Glutamatergic neuron (in vitro differentiated cells): ENCODE measurements at regions not wholly inside any gene's neighbourhood (a gene's known extent, or its start where the extent isn't known, plus 50 kb on each side); places are given as distances from the start of the nearest gene placed in this dataset.

ENCODE experiments used
- DNase-seq: peaks from one replicate; pipeline ENCODE4 v3.0.0; 2022
- H3K27ac Mint-ChIP-seq: one replicate; pipeline ENCODE4 v1.8.0; 2020; ENCODE audit warnings: mild to moderate bottlenecking, mixed read lengths, inconsistent platforms; ENCODE audit not compliant: unreplicated experiment
- H3K27me3 Mint-ChIP-seq: one replicate; pipeline ENCODE4 v1.8.0; 2020; ENCODE audit warnings: mild to moderate bottlenecking, moderate library complexity, mixed read lengths, inconsistent platforms; ENCODE audit not compliant: unreplicated experiment
- H3K36me3 Mint-ChIP-seq: one replicate; pipeline ENCODE4 v1.8.0; 2020; ENCODE audit warnings: mild to moderate bottlenecking, mixed read lengths, inconsistent platforms; ENCODE audit not compliant: unreplicated experiment
- H3K4me1 Mint-ChIP-seq: one replicate; pipeline ENCODE4 v1.8.0; 2020; ENCODE audit warnings: mild to moderate bottlenecking, low read depth, mixed read lengths, inconsistent platforms; ENCODE audit not compliant: unreplicated experiment
- H3K4me3 Mint-ChIP-seq: one replicate; pipeline ENCODE4 v1.8.0; 2020; ENCODE audit warnings: mild to moderate bottlenecking, mixed read lengths, inconsistent platforms; ENCODE audit not compliant: unreplicated experiment
- H3K9me3 Mint-ChIP-seq: one replicate; pipeline ENCODE4 v1.8.0; 2020; ENCODE audit warnings: mild to moderate bottlenecking, moderate library complexity, mixed read lengths, inconsistent platforms; ENCODE audit not compliant: unreplicated experiment
- TF ChIP-seq, protein P1 (sequence below): fragments of 200-600 bp; sonication (generic); IDR thresholded peaks from one replicate; pipeline ENCODE4 v1.5.0; 2021; ENCODE audit not compliant: partially characterized antibody, unreplicated experiment

DNA sequence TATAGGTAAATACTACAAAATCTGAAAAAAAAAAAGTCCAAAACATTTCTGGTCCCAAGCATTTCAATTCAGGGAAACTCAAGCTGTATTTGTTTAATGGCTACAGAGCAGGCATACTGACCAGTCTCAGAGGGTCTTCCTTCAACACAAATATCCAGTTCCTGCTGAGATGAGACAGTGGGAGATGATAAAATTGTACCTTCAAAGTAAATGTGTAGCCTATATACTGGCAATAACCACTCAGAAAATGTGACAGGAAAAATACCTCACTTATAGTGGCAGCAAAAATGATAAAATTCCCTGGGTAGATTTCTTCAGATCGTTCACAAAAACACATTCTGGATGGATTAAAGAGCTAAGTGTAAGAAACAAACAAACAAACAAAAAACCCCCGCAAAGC is 102.0 kb upstream of the FUT8 start:
- H3K27ac Mint-ChIP-seq, result no peak overlapping the region

DNA sequence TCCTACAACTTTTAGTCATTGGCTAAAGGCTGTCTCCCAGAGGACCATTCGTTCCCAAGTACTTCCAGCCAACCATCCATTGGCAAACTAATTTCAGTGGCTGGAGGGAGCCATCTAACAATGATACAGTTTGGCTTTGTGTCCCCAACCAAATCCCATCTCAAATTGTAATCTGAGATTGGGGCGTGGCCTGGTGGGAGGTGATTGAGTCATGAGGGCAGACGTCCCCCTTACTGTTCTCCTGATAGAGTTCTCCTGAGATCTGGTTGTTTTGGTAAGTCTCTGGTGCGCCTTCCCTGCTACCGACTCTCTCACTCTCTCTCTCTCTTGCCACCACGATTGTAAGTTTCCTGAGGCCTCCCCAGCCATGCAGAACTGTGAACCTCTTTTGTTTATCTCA is 99.7 kb upstream of the FUT8 start:
- Mint-ChIP-seq H3K4me1 (no peaks in the 10 kb centered on the region), H3K27ac (no peak overlapping the region), H3K9me3 (no peaks in the 10 kb centered on the region), H3K36me3 (peaks cover 4% of the 10 kb centered on the region), H3K4me3 (no peak overlapping the region), H3K27me3 (peaks cover 3% of the 10 kb centered on the region)
- no peak for DNase-seq
- TF ChIP-seq, protein P1, sequence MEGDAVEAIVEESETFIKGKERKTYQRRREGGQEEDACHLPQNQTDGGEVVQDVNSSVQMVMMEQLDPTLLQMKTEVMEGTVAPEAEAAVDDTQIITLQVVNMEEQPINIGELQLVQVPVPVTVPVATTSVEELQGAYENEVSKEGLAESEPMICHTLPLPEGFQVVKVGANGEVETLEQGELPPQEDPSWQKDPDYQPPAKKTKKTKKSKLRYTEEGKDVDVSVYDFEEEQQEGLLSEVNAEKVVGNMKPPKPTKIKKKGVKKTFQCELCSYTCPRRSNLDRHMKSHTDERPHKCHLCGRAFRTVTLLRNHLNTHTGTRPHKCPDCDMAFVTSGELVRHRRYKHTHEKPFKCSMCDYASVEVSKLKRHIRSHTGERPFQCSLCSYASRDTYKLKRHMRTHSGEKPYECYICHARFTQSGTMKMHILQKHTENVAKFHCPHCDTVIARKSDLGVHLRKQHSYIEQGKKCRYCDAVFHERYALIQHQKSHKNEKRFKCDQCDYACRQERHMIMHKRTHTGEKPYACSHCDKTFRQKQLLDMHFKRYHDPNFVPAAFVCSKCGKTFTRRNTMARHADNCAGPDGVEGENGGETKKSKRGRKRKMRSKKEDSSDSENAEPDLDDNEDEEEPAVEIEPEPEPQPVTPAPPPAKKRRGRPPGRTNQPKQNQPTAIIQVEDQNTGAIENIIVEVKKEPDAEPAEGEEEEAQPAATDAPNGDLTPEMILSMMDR, result no peak

More for the DNA sequence above, 102.0 kb upstream of the FUT8 start:
- H3K36me3 Mint-ChIP-seq, result no peaks in the 10 kb centered on the region
- DNase-seq, result no peak
- no peak overlapping the region for H3K4me3 Mint-ChIP-seq
- no peaks in the 10 kb centered on the region for H3K4me1 Mint-ChIP-seq
- no peaks in the 10 kb centered on the region for H3K9me3 Mint-ChIP-seq
- no peaks in the 10 kb centered on the region for H3K27me3 Mint-ChIP-seq
- TF ChIP-seq, protein P1, result no peak

DNA sequence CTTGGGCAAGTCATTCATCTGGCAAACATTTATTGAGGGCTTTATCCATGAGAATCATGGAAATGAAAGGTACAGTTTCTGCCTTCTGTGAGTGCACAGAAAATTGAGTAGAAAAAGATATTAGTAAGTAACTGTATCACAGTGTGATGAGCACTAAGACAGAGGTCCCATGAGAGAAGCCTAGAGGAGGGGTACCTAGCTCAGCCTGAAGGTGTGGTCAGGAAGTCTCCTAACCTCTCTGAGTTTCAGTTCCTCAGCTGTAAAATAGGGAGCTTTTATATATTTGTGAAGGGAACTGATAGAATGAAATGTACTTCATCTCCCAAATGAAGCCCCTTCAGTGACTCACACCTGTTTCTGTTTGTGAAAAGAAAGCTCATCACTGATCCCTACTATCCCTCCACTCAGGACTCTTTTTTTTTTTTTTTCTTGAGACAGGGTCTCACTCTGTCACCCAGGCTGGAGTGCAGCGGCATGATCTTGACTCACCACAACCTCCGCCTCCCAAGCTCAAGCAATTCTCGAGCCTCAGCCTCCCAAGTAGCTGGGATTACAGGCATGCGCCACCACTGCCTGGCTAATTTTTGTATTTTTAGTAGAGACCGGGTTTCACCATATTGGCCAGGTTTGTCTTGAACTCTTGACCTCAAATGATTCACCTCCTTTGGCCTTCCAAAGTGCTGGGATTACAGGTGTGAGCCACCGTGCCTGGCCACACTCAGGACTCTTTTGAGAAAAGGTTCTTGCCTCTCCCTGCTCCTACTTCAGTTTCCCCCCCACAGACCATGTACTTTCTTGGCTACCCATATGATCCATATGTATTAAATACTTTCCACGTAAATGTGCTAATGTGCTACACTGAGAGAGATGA is 93.7 kb upstream of the FUT8 start:
- no peaks in the 10 kb centered on the region for H3K9me3 Mint-ChIP-seq
- peaks cover 7% of the 10 kb centered on the region for H3K27me3 Mint-ChIP-seq
- peaks cover 4% of the 10 kb centered on the region for H3K36me3 Mint-ChIP-seq
- DNase-seq, result no peak
- no peak overlapping the region for H3K27ac Mint-ChIP-seq
- no peaks in the 10 kb centered on the region for H3K4me1 Mint-ChIP-seq
- TF ChIP-seq, protein P1, result no peak
- no peak overlapping the region for H3K4me3 Mint-ChIP-seq

DNA sequence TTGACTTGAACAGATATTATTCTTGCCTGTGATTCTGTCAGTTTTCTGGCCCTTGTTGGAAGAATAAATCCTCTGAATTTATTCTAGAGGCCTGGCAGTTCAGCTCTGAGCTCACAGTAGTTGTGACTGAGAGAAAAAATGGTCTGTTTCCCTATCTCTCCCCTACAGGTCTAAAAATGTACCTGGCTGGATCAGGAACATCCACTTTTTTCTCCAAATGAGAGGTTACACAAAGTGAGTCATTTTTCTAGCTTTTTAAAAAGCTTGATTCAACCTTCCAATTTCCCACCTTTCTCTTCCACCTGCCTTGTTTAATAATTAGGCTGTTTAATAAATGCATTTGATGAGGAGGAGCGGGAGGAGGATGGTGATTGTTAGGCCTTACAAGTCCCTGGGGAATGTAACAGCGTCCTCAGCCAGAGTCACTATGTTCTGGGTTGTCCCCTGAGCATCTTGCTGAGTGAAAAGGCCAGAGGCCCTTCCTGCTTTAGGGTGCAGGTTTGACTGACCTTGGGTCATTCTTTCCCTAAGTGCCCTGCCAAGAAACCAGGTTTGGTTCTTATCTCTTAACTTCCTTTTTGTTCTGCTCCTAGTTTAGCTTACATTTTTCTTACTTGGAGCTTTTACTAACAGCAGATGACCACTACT is 91.7 kb upstream of the FUT8 start:
- Mint-ChIP-seq H3K27me3 (peaks cover 7% of the 10 kb centered on the region), H3K27ac (no peak overlapping the region), H3K4me3 (no peak overlapping the region), H3K9me3 (no peaks in the 10 kb centered on the region), H3K4me1 (no peaks in the 10 kb centered on the region), H3K36me3 (peaks cover 4% of the 10 kb centered on the region)
- no peak for DNase-seq
- TF ChIP-seq, protein P1, result no peak

DNA sequence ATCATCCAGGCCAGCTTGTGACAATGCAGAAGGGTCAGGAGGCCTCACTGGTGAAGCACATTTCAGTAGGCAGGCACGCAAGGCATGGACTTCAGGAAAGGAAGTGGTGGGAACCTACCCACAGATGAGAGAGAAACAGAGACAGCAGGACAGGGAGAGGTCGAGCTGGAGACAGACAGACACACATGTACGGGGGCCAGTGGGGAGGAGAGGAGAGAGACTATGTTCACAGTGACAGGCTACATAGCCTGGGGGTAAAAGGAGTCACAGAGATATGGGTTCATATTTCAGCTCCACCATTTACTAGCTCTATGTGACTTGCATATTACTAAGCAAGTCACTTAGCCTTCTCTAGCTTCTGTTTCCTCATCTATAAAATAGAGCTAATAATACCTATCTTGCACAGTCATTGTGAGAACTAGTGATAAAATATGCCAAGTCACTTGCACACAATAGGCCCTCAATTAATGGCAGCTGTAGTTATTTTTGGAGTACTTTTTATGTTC is 91.1 kb upstream of the FUT8 start:
- Mint-ChIP-seq H3K4me1 (no peaks in the 10 kb centered on the region), H3K27me3 (peaks cover 7% of the 10 kb centered on the region), H3K4me3 (no peak overlapping the region), H3K9me3 (no peaks in the 10 kb centered on the region), H3K27ac (no peak overlapping the region), H3K36me3 (peaks cover 4% of the 10 kb centered on the region)
- TF ChIP-seq, protein P1, result no peak
- DNase-seq, result no peak
